Dedifferentiated amniotic fluid mesenchymal stem cell (primary cell): ENCODE measurements at regions not wholly inside any gene's neighbourhood (a gene's known extent, or its start where the extent isn't known, plus 50 kb on each side); places are given as distances from the start of the nearest gene placed in this dataset.

Source experiments
- DNase-seq: peaks from one replicate; pipeline ENCODE4 v3.0.0-alpha.2; 2016; ENCODE audit errors: extremely low spot score

DNA sequence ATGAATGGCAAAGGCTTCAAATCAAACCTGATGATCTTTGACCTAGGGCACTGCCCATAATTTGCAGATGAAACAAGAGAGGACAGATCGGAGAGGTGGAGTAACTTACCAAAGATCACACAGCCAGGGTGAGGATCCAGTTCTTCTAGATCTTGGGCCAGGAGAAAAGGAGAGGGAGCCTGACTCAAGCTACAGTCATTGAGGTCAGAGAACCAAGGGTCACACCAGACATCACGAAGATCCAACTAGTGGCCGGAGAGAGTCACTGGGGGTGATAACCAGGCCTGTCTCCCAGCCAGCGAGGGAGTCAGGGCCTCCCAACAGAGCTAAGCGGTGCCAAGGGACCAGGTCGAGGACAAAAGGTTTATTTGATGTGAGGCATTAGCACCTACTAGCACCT lies 115.0 kb downstream of the RIPK4 start:
- DNase-seq: no peak

DNA sequence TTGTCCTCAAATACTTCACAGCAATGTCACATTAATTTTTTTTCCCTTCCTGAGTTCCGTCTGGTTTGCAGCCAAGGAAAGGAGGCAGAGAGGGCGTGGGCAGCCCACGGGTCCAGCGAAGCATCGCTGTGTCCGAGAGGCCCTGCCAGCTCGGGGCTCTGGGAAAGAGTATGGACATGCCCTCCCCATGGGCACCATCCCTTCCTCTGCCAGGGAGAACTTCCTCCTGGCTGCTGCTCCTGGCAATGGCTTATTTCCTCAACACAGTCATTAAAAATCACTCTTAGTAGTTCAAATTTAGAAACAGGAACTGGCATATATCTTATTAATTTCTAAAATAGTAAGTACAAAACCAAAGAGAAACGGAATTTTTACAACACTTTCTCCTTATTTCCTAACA lies 115.4 kb downstream of the RIPK4 start:
- no peak for DNase-seq

DNA sequence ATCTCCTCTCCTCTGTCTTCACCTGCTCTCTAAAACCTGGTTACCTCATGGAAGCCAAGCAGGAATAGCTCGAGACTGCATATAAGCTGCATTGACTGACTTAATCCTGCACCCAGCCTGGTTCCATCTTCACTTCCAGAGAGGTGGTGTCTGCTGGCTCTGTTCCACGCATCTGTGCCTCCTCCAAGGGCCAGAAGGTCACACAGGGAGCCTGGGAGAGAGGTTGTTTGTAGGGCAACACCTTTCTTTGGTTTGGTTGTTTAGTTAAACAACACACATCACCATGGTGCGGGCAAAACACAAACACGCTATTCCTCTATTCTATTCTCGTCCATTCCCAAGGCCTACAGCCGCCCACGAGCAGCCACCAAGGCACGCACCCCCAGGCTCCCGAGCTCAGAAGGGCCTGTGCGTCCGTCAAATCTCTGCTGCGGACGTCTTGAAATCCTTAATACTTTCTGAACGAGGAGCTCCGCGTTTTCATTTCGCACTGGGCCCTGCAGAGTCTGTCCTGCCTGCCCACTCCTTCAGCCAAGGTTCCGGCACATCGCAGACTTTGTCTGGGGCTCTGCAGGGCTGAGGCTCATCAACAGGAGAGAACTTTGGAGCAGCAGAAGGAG lies 116.2 kb downstream of the RIPK4 start:
- no peak for DNase-seq

DNA sequence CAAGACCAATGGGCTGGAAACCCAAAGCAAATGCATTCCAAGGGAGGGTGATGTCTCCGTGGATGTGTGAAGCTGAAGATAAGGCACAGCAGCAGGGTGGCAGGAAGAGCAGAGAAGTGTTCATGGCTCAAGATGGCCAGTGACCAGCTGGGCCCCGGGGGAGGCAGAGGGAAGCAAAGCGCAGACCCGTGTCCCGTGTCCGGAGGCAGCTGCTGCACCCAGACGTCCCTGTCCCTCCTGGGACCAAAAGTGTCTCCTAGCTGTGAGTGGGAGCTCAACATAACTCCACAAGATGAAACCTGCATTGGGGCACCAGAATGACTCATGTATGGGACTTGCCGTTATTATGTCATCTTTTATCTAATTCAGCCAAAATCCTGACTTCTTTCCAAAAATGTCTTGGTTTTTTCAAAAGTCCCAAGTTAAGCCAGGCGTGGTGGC lies 118.2 kb downstream of the RIPK4 start:
- DNase-seq: peak; percentile 52

DNA sequence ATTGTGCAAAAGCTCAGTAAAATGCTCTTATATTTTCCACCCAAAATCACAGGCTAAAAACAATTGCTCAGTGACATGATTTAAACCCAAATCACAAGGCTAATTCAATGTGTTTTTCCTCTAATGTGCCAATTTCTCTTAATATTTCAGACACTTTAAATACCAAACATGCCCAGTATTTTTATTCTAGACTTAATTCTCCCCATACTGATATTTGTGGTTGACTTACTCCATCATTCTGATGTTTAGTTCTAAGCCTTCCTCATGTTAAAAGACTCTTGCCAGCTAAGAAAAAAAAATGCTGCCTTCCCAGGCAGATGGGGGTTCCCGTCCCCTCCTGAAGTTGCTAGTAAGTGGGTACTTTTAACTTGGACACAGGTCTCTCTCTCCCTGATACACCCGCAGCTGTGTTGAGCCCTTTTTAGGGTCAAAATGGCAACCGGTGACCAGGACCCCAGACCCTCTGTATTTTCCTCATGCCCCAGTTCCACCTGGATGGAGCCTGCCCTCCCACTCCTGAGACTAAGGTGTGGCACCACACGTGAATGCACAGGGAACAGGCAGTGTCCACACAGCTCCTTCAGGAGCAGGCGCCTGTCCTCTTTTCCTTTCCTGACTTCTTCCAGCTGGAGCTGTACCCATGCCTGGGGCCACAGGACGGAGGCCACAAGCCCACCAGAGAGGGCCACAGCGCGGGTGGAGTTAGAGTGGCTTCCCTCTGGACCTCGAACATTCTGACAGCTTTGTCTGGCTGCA lies 118.9 kb downstream of the RIPK4 start:
- no peak for DNase-seq

DNA sequence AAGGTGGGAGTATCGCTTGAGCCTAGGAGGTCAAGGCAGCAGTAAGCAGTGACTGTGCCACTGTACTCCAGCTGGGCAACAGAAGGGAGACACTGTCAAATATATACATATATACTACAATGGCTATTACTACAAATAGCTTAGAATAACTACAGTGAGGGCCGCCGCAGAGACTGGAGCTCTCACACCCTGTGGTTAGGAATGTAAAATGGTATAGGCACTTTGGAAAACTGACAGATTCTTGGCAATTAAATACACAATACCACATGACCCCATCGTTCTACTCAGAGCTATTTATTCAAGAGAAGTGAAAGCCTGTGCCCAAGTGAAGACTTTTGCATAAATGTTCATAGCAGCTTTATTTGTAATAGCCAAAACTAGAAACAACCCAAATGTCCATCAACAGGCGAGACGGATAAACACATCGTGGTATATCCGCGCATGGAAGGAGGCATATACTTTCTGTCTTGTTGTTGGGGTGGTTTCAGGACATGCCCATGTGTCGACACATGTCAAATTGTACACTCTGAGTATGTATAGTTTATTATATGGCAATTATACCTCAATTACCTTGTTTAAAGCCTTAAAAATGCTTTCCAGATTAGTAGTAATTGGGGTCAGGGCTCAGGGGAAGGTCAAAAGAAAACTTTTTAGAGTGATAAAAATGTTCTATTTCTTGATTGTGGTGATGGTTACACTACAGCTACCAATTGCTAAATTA lies 123.4 kb downstream of the RIPK4 start:
- DNase-seq: no peak

DNA sequence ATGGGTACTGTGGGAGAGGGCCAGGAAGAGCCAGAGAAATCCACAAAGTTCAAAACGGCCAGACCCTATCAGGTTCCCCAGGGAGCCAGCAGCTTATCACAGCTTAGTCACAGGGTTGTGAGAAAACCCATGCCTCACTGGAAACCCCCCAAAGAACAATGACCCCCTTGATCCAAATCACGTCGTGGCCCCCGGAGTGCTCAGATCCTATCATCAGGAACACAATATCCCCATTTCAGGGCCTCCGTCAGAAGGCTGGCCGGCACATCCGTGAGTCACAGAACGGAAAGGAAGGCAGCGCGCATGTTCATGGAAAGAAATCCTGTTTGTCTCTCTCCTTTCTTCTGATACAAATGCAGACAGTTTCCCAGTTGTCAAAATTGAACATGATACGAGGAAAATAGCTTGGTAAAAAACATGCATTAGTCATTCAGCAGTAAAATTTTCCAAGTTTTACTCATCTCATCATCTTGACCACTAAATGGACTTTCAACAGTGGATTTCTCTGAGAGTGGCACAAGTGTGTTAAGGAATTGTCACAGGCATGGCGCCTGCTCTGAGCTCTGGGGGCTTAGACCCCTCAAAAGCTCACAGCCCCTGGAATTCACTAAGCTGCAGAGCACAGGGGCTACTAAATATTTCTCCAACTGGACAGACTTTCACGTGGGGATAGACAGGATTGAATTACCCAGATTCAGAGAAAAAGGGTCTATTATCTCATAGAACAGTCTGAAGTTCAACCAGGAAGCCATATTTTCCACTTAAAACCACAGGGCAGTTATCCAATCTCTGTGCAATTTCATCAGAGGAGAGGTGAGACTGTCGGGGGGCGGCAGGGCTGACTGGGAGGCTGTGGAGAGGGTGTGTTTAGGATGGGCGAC lies 124.8 kb downstream of the RIPK4 start:
- DNase-seq: peak; percentile 93

DNA sequence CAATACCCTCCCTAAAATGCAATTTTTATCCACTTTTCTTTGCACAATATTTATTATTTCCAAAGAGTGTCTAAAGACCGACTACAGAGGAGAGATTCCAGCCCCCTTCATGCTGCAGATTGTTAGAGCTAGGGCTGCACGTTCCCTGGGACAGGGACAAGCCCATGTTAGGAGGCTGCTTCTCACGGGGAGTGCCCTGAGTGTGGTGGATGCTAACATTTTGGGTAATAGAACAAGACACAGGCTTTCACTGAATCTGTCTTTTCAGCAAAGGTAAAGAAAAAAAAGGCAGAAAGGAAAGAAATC lies 125.4 kb downstream of the RIPK4 start:
- DNase-seq: no peak

DNA sequence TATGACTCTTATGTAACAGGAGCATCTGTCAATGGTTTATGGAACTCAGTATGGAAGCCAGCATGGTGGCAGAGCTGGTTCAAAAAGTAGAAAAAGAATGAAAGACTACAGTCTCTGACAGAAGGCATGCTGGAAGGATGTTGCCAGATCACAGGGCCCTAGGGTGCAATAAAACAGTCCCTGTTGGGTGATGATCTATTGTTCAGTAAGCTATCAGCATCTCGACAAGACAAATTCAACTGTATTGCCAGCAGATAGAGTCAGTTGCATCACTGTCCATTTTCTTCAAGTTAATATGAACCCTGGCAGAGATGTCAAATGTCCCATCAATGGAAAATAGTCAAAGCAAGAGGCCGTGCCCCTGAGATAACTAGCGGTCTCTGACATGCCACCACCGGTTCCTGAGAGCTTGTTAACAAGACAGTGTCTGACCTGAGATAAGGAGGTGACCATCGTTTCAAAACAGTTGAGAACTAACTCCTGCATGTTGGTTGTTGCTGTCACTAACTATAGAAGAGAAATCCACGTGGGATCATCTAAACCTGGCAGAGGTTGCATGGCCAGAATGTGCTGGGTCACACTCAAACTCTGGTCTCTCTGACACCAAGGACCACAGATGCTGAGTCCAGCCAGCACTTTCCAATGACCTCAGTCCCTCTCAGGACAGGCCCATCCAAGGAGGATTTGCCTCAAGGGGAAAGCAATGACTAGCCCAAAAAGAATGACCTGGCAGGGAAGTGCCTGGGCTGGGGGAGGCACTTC lies 125.9 kb downstream of the RIPK4 start:
- DNase-seq: peak; percentile 42

DNA sequence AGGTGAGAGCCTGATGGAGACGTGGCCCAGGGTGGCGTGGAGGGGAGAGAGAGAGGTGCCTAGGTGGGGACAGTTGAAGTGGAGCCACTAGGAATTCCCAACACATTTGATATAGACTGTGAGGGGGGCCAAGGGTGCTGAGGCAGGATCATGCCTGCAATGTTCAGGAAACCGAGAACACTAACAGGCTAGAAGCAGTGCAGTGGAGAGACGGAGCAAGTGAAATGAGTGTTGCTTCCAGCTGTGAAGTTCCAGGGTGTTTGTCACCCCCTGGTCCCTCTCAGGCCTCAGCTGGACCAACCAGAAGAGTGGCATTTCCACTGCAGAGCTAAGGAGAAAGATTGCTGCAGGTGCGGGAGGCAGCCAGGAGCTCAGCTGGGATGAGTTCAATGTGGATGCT lies 127.1 kb downstream of the RIPK4 start:
- DNase-seq: no peak

DNA sequence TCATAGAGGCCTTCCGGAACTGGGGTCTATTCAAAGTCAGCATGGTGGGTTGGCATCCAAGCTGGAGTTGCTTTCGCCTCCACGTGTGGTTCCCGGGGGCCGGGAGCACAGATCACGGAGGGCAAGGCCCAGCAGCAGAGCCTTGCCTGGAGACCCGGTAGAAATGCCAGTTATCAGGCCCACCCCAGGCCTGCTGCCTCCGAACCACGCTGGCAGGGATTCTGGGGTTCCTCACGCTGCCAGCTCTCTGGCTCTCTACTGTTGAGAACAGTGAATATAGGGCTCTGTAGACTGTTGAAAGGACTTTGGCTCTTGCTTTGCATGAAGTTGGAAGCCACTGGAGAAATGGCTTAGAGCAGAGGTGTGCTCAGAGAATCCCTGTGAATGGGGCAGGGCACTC lies 127.5 kb downstream of the RIPK4 start:
- no peak for DNase-seq

DNA sequence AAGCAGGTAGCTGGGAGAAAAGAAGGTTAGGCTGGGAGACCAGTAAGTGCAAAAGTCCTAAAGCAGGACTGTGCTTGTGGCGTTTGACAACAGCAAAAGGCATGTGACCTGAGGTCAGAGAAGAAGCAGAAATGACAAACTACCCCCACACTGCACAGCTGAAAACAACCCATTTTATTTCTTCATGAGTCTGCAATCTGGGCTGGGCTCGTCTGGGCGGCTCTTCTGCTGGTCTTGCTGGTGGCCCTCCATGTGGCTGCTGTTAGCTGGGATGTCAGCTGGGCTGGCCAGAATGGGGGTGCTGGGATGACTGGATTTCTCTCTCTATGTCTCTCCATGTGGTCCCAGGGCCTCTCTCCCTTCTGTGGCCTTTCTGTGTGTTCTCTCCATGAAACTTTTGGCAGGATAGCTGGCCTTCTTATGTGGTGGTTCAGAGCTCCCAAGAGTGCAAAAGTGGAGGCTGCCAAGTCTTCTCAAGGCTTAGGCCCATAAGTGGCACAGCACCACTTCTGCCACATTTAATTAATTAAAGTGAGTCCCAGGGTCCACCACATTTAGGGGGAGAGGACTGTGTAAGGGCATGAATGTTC lies 128.6 kb downstream of the RIPK4 start:
- DNase-seq: no peak

DNA sequence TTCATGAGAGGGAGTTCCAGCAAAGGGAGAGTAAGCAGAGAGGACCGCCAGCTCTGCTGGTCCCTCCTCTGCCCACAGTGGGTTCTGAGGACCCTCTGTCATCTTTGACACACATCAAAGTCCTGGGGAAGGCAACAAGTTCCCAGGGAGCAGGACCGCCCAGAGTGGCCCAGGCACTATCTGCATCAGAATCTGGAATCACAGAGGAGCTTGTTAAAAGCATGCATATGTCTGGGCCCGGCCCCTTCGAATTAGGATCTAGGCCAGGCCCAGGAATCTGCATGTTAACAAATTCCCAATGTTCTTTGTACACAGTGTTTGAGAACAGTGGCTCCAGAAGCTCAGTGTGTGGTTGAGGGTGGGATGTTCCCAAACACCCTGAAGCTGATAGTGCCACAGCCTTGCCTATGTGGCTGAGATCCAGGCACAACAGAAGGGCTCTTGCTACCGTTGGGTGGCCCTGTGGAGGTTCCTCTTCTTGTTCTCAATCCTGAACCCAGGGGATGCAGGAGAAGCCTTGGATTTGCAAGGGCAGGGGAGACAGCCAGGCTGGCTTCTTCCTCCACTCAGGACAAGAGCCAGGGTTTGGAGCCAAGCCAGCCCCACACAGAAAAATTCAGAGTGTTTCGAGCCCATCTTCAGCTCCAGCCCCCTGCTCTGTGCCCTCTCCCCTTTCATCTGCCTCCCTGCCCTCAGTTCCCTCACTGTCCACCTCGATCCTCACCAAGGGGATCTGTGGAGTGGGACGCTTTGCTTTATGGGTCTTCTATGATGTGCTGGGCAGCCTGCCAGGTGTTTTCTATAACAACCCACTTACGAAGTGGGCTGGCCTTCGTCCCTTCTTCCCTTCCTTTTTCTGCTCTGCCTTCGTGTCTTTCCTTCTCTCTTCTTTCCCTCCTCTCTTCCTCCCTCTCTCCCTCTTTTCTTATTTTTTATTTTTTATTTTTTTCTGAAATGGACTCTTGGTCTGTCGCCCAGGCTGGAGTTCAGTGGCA lies 129.0 kb upstream of the TMPRSS2 start:
- no peak for DNase-seq

DNA sequence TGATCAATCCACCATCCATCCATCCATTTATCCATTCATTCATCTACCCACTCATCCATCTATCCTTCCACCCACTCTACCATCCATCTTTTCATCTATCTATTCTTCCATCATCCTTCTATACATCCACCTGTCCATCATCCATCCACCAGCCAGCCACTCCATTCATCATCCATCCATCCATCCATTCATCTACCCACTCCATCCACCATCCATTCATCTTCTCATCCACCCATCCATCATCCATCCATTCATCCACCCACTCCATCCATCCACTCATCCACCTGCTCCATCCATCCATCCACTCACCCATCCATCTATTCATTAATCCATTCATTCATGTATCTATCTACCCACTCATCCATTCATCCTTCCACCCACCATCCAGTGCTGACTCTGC lies 127.9 kb upstream of the TMPRSS2 start:
- DNase-seq: no peak

DNA sequence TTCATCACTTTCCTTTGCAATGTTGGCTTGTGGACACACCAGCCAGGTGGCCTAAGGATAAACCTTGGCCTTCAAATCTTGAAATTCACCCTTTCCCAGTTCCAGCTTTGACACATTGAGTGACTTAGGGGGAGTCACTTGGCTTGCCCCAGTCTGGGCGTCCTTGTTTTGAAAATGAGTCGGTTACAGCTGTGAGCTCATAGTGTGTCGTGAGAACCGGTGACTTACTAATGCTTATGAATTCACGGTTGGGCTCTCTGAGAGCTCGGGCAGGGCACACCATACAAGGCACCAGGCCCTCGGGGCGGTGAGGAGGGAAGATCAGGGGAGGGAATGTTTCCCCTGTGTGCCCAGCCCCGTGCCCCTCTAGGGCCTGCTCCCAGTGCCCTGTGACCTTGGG lies 126.9 kb upstream of the TMPRSS2 start:
- peak; percentile 40 for DNase-seq

DNA sequence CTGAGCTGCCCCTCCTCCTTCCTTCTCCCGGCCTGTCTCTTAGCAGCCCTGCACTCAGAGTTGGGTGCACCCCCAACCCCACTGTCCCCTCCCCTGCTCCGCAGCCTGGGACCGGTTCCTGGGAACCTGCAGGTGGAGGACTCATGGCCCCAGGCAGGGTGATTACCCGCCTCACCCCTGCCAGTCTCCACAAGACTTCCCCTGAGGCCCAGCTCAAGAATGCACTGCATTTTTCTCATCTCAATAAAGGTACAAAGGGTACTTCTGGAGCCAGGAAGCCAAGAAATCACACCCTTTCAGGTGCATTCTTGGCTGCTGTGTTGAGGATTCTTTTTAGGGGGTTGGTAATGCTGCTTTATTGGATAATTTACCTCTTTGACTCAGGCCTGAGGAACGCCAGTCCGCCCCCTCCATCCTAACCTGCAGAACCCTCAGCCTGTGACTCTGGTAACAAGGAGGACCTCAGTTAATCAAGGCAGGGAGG lies 126.3 kb upstream of the TMPRSS2 start:
- DNase-seq: no peak

DNA sequence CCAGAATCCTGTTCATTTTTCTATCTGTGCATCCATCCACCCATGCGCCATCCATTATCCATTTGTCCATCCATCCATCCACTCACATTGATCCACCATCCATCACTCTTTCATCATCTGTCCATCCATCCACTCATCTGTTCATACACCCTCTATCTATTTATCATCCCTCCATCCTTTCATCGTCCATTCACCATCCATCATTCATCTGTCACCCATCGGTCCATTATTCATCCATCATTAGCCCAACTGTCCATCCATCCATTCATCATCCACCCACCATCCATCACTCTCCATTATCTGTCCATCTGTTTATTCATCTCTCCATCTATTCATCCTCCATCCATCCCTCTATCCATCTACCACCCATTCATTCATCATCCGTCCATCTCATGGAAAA lies 125.7 kb upstream of the TMPRSS2 start:
- no peak for DNase-seq

DNA sequence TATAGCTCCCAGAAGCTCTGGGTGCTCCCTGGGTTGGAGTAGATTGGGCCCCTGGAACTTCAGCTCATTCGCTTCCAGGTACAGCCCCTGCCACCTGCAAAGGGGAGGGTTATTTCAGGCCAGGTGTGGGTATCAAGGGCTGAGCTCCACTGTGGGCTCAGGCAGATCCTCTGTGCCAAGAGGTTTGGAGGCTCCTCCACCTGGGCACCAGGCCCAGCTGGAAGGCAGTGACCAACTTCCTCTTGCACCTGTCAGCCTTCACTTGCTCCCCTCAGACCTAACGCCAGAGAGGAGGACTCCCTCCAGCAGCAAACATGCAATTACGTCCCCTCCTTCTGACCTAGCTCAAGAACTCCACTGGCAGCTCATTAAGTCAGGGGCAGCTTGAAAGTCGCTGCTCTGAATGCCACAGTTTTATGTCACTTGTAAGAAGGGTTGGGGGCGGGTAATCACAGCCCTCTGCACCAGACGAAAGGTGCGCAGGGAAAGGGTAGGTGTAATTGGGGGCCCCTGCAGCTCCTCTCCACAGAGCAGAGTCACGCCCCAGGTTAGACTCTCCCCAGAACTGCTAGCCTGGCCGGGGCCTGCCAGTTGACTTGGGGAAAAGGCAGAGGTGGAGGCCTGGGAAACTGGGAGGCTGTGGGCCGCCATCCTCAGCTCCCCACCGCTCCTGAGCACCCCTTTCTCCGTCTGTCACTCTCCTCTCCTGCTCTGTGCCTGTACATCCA lies 125.0 kb upstream of the TMPRSS2 start:
- DNase-seq: no peak
